ENCODE measurements at regions not wholly inside any gene's neighbourhood (a gene's known extent, or its start where the extent isn't known, plus 50 kb on each side); places are given as distances from the start of the nearest gene placed in this dataset.

GRCh38 chr3:127501177-127501576 is 89.4 kb downstream of the TPRA1 start:
- TF ChIP-seq REST (IDR thresholded peaks at IDR 0.05; ENCODE audit: borderline replicate concordance) (no peak), CTCF (IDR thresholded peaks at IDR 0.05; ENCODE audit: poor library complexity, severe bottlenecking) (no peak), EZH2 (IDR thresholded peaks at IDR 0.05; ENCODE audit: borderline replicate concordance, insufficient read depth, low read length, poor library complexity, severe bottlenecking) (no peak), RAD21 (conservative IDR thresholded peaks at IDR 0.05) (no peak), EP300 (conservative IDR thresholded peaks at IDR 0.05; ENCODE audit: poor library complexity, severe bottlenecking) (no peak)

All from neural cell (in vitro differentiated cells).